SHP77 treated with DMSO at 0.1 percent for 48 hours (cell line): ENCODE measurements at regions not wholly inside any gene's neighbourhood (a gene's known extent, or its start where the extent isn't known, plus 50 kb on each side); places are given as distances from the start of the nearest gene placed in this dataset.

ENCODE experiments used
- DNase-seq: peaks from one replicate; lab custom pipeline; 2025; lab: John Stamatoyannopoulos, UW

GRCh38 chr4:152235718-152236117 is 300.2 kb downstream of the FBXW7 start:
- DNase-seq: no peak

- no peak for DNase-seq
These were observed 301.3 kb downstream of the FBXW7 start for GRCh38 chr4:152234571-152234970.

GRCh38 chr4:152232271-152232670 is 303.6 kb downstream of the FBXW7 start:
- DNase-seq: no peak

- DNase-seq: no peak
These were observed 306.1 kb downstream of the FBXW7 start for GRCh38 chr4:152229782-152230289.

- DNase-seq: no peak
These were observed 310.2 kb downstream of the FBXW7 start for GRCh38 chr4:152225680-152226079.

GRCh38 chr4:152224721-152225420 is 311.0 kb downstream of the FBXW7 start:
- no peak for DNase-seq

GRCh38 chr4:152224223-152224622 is 311.7 kb downstream of the FBXW7 start:
- no peak for DNase-seq

- DNase-seq: no peak
These were observed 312.3 kb downstream of the FBXW7 start for GRCh38 chr4:152223600-152223999.

- no peak for DNase-seq
These were observed 313.9 kb downstream of the FBXW7 start for GRCh38 chr4:152221816-152222516.

GRCh38 chr4:152220201-152220666 is 315.7 kb downstream of the FBXW7 start:
- DNase-seq: no peak

GRCh38 chr4:152218576-152218975 is 317.3 kb downstream of the FBXW7 start:
- no peak for DNase-seq

- DNase-seq: no peak
These were observed 318.0 kb downstream of the FBXW7 start for GRCh38 chr4:152217896-152218295.

GRCh38 chr4:152211936-152212653 is 323.8 kb downstream of the FBXW7 start:
- no peak for DNase-seq

- no peak for DNase-seq
These were observed 326.0 kb downstream of the FBXW7 start for GRCh38 chr4:152209772-152210493.

GRCh38 chr4:152207378-152207720 is 328.5 kb downstream of the FBXW7 start:
- no peak for DNase-seq

- DNase-seq: no peak
These were observed 329.1 kb downstream of the FBXW7 start for GRCh38 chr4:152206646-152207377.

GRCh38 chr4:152206185-152206584 is 329.7 kb downstream of the FBXW7 start:
- DNase-seq: no peak

- no peak for DNase-seq
These were observed 333.5 kb downstream of the FBXW7 start for GRCh38 chr4:152202415-152202814.

GRCh38 chr4:152200511-152201333 is 335.2 kb downstream of the FBXW7 start:
- DNase-seq: no peak

GRCh38 chr4:152197211-152197610 is 338.7 kb downstream of the FBXW7 start:
- no peak for DNase-seq

GRCh38 chr4:152195888-152196287 is 340.0 kb downstream of the FBXW7 start:
- no peak for DNase-seq
